WTC11 (cell line): ENCODE measurements at regions not wholly inside any gene's neighbourhood (a gene's known extent, or its start where the extent isn't known, plus 50 kb on each side); places are given as distances from the start of the nearest gene placed in this dataset.

ENCODE experiments used
- ATAC-seq: fragments of 200-7000 bp; cut with Tn5 transposase; 2 replicates; pipeline ENCODE4 v1.10.0; 2021; ENCODE audit warnings: mild to moderate bottlenecking, moderate library complexity
- CTCF ChIA-PET: fragments of 300-600 bp; sonication (Branson Sonifier 250); formaldehyde crosslinking; loops from one replicate; lab custom pipeline; 2021; ENCODE audit warnings: antibody characterized with exemption; lab: Charles Lee
- POLR2A ChIA-PET: fragments of 350-600 bp; sonication (Branson Sonifier 250); formaldehyde crosslinking; loops from one replicate; lab custom pipeline; 2021; ENCODE audit warnings: antibody characterized with exemption; lab: Charles Lee
- DNase-seq: peaks from one replicate; pipeline ENCODE4 v3.0.0; 2021; ENCODE audit warnings: low spot score
- H3K27ac Mint-ChIP-seq: 2 replicates; pipeline ENCODE4 v1.8.0; 2021; ENCODE audit warnings: mixed read lengths
- H3K27me3 Mint-ChIP-seq: 2 replicates; pipeline ENCODE4 v1.8.0; 2021; ENCODE audit warnings: low read depth, mild to moderate bottlenecking, moderate library complexity, mixed read lengths
- H3K36me3 Mint-ChIP-seq: 2 replicates; pipeline ENCODE4 v1.8.0; 2021; ENCODE audit warnings: mixed read lengths
- H3K4me1 Mint-ChIP-seq: 2 replicates; pipeline ENCODE4 v1.8.0; 2022; ENCODE audit warnings: mixed read lengths
- H3K4me3 Mint-ChIP-seq: 2 replicates; pipeline ENCODE4 v1.8.0; 2021; ENCODE audit warnings: mild to moderate bottlenecking, moderate library complexity, mixed read lengths
- H3K9me3 Mint-ChIP-seq: 2 replicates; pipeline ENCODE4 v1.8.0; 2021; ENCODE audit warnings: mixed read lengths
- ETV6 ChIP-seq: sonication (generic); formaldehyde crosslinking; IDR thresholded peaks from 2 replicates; pipeline ENCODE4 v1.8.1; 2022; ENCODE audit warnings: mild to moderate bottlenecking, missing genetic modification reagents
- GRHL2 ChIP-seq: fragments of 250-450 bp; sonication (Bioruptor Pico); IDR thresholded peaks from 2 replicates; pipeline ENCODE4 v1.8.0; 2022; ENCODE audit warnings: mild to moderate bottlenecking, moderate library complexity; ENCODE audit not compliant: insufficient replicate concordance, severe bottlenecking
- HMGA2 ChIP-seq: fragments of 250-450 bp; sonication (Bioruptor Pico); IDR thresholded peaks from 2 replicates; pipeline ENCODE4 v1.4.0; 2021; ENCODE audit warnings: mild to moderate bottlenecking, moderate library complexity
- IRF2 ChIP-seq: sonication (generic); formaldehyde crosslinking; IDR thresholded peaks from 2 replicates; pipeline ENCODE4 v1.8.0; 2022; ENCODE audit warnings: low read depth, missing genetic modification reagents, borderline replicate concordance
- MYBL2 ChIP-seq: sonication (generic); formaldehyde crosslinking; IDR thresholded peaks from 2 replicates; pipeline ENCODE4 v1.8.1; 2023; ENCODE audit warnings: mild to moderate bottlenecking, moderate library complexity, missing genetic modification reagents
- NFYB ChIP-seq: sonication (generic); formaldehyde crosslinking; conservative IDR thresholded peaks from 2 replicates; pipeline ENCODE4 v1.8.0; 2022; ENCODE audit warnings: low read depth, missing genetic modification reagents
- PREB ChIP-seq: sonication (generic); formaldehyde crosslinking; IDR thresholded peaks from 2 replicates; pipeline ENCODE4 v1.8.1; 2022; ENCODE audit warnings: mild to moderate bottlenecking, missing genetic modification reagents, moderate library complexity, borderline replicate concordance
- SMAD4 ChIP-seq: sonication (generic); formaldehyde crosslinking; IDR thresholded peaks from 2 replicates; pipeline ENCODE4 v1.8.0; 2022; ENCODE audit warnings: mild to moderate bottlenecking, missing genetic modification reagents
- ZNF138 ChIP-seq: sonication (generic); formaldehyde crosslinking; conservative IDR thresholded peaks from 2 replicates; pipeline ENCODE4 v1.8.1; 2022; ENCODE audit warnings: mild to moderate bottlenecking, moderate library complexity, missing genetic modification reagents
- ZNF232 ChIP-seq: sonication (generic); formaldehyde crosslinking; IDR thresholded peaks from 2 replicates; pipeline ENCODE4 v1.8.0; 2022; ENCODE audit warnings: mild to moderate bottlenecking, missing genetic modification reagents
- ZNF425 ChIP-seq: fragments of 250-450 bp; sonication (Bioruptor Pico); conservative IDR thresholded peaks from 2 replicates; pipeline ENCODE4 v1.9.0; 2021; ENCODE audit warnings: mild to moderate bottlenecking
- TF ChIP-seq, protein P1 (sequence below): fragments of 250-450 bp; sonication (Bioruptor Pico); IDR thresholded peaks from 2 replicates; pipeline ENCODE4 v1.9.0; 2021; ENCODE audit warnings: mild to moderate bottlenecking
- TF ChIP-seq, protein P2 (sequence below): sonication (generic); formaldehyde crosslinking; IDR thresholded peaks from 2 replicates; pipeline ENCODE4 v1.8.1; 2023; ENCODE audit warnings: mild to moderate bottlenecking, missing genetic modification reagents, borderline replicate concordance
- TF ChIP-seq, protein P3 (sequence below): fragments of 250-450 bp; sonication (Bioruptor Pico); IDR thresholded peaks from 2 replicates; pipeline ENCODE4 v2.1.2; 2022; ENCODE audit warnings: mild to moderate bottlenecking, moderate library complexity
- TF ChIP-seq, protein P4 (sequence below): fragments of 200-600 bp; IDR thresholded peaks from 2 replicates; pipeline ENCODE4 v1.8.0; 2022; ENCODE audit warnings: antibody characterized with exemption
- TF ChIP-seq, protein P5 (sequence below): sonication (generic); formaldehyde crosslinking; IDR thresholded peaks from 2 replicates; pipeline ENCODE4 v1.8.0; 2023; ENCODE audit warnings: mild to moderate bottlenecking, missing genetic modification reagents

DNA sequence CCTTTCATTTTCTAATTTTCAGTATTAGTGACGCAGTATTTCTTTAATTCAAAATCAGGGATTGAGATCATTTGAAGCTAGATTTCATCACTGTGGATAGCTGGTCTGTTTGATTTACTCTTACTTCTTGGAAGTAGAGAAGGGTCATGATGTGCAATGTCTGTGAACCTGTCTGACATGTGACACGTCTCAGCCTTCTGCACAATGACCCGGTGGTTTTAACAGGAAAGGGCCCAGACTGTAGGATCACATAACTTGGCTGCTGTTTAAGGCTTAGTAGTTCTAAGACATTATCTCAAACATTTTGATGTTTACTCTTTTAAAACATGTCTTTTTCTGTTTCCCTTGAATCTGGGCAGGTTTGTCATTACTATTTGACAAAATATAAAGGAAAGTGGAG is 823.3 kb upstream of the NUDT12 start (continued):
- no peak for TF ChIP-seq PREB (CRISPR knock-in tag)
- no peak for TF ChIP-seq ZNF232 (CRISPR knock-in tag)
- TF ChIP-seq, protein P1, sequence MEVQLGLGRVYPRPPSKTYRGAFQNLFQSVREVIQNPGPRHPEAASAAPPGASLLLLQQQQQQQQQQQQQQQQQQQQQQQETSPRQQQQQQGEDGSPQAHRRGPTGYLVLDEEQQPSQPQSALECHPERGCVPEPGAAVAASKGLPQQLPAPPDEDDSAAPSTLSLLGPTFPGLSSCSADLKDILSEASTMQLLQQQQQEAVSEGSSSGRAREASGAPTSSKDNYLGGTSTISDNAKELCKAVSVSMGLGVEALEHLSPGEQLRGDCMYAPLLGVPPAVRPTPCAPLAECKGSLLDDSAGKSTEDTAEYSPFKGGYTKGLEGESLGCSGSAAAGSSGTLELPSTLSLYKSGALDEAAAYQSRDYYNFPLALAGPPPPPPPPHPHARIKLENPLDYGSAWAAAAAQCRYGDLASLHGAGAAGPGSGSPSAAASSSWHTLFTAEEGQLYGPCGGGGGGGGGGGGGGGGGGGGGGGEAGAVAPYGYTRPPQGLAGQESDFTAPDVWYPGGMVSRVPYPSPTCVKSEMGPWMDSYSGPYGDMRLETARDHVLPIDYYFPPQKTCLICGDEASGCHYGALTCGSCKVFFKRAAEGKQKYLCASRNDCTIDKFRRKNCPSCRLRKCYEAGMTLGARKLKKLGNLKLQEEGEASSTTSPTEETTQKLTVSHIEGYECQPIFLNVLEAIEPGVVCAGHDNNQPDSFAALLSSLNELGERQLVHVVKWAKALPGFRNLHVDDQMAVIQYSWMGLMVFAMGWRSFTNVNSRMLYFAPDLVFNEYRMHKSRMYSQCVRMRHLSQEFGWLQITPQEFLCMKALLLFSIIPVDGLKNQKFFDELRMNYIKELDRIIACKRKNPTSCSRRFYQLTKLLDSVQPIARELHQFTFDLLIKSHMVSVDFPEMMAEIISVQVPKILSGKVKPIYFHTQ (CRISPR knock-in tag) = no peak

DNA sequence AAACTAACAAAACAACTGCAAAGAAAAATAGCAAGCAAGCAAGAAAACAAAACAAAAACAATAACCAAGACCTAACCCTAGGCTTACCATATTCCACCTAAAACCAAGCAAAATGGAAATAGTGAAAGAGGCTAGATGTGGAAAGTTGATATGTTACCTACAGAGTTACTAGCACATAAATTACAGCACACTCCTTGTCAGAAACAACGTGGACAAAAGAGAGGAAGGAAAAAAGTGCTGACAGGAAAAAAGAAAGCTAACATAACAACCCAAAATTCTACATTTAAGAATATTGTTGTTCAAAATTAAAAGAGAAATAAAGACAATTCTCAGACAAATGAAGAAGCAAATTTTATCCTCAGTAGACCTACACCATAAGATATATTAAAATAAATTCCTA is 812.8 kb upstream of the NUDT12 start:
- TF ChIP-seq, protein P2, sequence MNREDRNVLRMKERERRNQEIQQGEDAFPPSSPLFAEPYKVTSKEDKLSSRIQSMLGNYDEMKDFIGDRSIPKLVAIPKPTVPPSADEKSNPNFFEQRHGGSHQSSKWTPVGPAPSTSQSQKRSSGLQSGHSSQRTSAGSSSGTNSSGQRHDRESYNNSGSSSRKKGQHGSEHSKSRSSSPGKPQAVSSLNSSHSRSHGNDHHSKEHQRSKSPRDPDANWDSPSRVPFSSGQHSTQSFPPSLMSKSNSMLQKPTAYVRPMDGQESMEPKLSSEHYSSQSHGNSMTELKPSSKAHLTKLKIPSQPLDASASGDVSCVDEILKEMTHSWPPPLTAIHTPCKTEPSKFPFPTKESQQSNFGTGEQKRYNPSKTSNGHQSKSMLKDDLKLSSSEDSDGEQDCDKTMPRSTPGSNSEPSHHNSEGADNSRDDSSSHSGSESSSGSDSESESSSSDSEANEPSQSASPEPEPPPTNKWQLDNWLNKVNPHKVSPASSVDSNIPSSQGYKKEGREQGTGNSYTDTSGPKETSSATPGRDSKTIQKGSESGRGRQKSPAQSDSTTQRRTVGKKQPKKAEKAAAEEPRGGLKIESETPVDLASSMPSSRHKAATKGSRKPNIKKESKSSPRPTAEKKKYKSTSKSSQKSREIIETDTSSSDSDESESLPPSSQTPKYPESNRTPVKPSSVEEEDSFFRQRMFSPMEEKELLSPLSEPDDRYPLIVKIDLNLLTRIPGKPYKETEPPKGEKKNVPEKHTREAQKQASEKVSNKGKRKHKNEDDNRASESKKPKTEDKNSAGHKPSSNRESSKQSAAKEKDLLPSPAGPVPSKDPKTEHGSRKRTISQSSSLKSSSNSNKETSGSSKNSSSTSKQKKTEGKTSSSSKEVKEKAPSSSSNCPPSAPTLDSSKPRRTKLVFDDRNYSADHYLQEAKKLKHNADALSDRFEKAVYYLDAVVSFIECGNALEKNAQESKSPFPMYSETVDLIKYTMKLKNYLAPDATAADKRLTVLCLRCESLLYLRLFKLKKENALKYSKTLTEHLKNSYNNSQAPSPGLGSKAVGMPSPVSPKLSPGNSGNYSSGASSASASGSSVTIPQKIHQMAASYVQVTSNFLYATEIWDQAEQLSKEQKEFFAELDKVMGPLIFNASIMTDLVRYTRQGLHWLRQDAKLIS = no peak
- no peak for TF ChIP-seq MYBL2 (CRISPR knock-in tag)
- TF ChIP-seq, protein P3, sequence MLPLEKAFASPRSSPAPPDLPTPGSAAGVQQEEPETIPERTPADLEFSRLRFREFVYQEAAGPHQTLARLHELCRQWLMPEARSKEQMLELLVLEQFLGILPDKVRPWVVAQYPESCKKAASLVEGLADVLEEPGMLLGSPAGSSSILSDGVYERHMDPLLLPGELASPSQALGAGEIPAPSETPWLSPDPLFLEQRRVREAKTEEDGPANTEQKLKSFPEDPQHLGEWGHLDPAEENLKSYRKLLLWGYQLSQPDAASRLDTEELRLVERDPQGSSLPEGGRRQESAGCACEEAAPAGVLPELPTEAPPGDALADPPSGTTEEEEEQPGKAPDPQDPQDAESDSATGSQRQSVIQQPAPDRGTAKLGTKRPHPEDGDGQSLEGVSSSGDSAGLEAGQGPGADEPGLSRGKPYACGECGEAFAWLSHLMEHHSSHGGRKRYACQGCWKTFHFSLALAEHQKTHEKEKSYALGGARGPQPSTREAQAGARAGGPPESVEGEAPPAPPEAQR (CRISPR knock-in tag) = no peak
- no peak for TF ChIP-seq ZNF138 (CRISPR knock-in tag)
- no peak for TF ChIP-seq ZNF425 (CRISPR knock-in tag)
- TF ChIP-seq, protein P4, sequence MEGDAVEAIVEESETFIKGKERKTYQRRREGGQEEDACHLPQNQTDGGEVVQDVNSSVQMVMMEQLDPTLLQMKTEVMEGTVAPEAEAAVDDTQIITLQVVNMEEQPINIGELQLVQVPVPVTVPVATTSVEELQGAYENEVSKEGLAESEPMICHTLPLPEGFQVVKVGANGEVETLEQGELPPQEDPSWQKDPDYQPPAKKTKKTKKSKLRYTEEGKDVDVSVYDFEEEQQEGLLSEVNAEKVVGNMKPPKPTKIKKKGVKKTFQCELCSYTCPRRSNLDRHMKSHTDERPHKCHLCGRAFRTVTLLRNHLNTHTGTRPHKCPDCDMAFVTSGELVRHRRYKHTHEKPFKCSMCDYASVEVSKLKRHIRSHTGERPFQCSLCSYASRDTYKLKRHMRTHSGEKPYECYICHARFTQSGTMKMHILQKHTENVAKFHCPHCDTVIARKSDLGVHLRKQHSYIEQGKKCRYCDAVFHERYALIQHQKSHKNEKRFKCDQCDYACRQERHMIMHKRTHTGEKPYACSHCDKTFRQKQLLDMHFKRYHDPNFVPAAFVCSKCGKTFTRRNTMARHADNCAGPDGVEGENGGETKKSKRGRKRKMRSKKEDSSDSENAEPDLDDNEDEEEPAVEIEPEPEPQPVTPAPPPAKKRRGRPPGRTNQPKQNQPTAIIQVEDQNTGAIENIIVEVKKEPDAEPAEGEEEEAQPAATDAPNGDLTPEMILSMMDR = no peak
- no peak for TF ChIP-seq NFYB (CRISPR knock-in tag)
- TF ChIP-seq SMAD4 (CRISPR knock-in tag) = no peak
- TF ChIP-seq HMGA2 = no peak
- no peak for TF ChIP-seq IRF2
- TF ChIP-seq, protein P5, sequence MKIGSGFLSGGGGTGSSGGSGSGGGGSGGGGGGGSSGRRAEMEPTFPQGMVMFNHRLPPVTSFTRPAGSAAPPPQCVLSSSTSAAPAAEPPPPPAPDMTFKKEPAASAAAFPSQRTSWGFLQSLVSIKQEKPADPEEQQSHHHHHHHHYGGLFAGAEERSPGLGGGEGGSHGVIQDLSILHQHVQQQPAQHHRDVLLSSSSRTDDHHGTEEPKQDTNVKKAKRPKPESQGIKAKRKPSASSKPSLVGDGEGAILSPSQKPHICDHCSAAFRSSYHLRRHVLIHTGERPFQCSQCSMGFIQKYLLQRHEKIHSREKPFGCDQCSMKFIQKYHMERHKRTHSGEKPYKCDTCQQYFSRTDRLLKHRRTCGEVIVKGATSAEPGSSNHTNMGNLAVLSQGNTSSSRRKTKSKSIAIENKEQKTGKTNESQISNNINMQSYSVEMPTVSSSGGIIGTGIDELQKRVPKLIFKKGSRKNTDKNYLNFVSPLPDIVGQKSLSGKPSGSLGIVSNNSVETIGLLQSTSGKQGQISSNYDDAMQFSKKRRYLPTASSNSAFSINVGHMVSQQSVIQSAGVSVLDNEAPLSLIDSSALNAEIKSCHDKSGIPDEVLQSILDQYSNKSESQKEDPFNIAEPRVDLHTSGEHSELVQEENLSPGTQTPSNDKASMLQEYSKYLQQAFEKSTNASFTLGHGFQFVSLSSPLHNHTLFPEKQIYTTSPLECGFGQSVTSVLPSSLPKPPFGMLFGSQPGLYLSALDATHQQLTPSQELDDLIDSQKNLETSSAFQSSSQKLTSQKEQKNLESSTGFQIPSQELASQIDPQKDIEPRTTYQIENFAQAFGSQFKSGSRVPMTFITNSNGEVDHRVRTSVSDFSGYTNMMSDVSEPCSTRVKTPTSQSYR (CRISPR knock-in tag) = no peak
- TF ChIP-seq ETV6 (CRISPR knock-in tag) = no peak
- TF ChIP-seq GRHL2 (CRISPR knock-in tag) = no peak
- no peaks in the 10 kb centered on the region for H3K36me3 Mint-ChIP-seq
- no peak overlapping the region for H3K27ac Mint-ChIP-seq
- H3K9me3 Mint-ChIP-seq = 0 out of 2 replicates have a peak, but pooled peaks cover 1% of the 10 kb centered on the region
- H3K4me1 Mint-ChIP-seq = no peaks in the 10 kb centered on the region
- CTCF ChIA-PET = no interaction called here
- H3K27me3 Mint-ChIP-seq = no peaks in the 10 kb centered on the region
- H3K4me3 Mint-ChIP-seq = no peak overlapping the region
- POLR2A ChIA-PET = no interaction called here
- ATAC-seq (no peak), DNase-seq (no peak)
